DOHH2 (cell line): ENCODE measurements at regions not wholly inside any gene's neighbourhood (a gene's known extent, or its start where the extent isn't known, plus 50 kb on each side); places are given as distances from the start of the nearest gene placed in this dataset.

Source experiments
- H3F3A ChIP-seq: fragments of 200-600 bp; sonication (generic), shearing (Covaris generic); 2 replicates; pipeline ENCODE4 v1.6.0; 2016; ENCODE audit warnings: antibody characterized with exemption, mild to moderate bottlenecking; ENCODE audit not compliant: control insufficient read depth, insufficient read depth
- H3K27ac ChIP-seq: fragments of 200-600 bp; sonication (generic); 2 replicates; pipeline ENCODE4 v1.5.1; 2014; ENCODE audit warnings: low read depth, mild to moderate bottlenecking, low read length, moderate library complexity
- H3K27me3 ChIP-seq: fragments of 200-600 bp; sonication (generic); 2 replicates; pipeline ENCODE4 v1.6.1; 2014; ENCODE audit warnings: mild to moderate bottlenecking, low read length, mixed read lengths; ENCODE audit not compliant: control insufficient read depth
- H3K36me3 ChIP-seq: fragments of 200-600 bp; sonication (generic); 2 replicates; pipeline ENCODE4 v1.6.1; 2014; ENCODE audit warnings: mild to moderate bottlenecking, low read length, moderate library complexity, mixed read lengths; ENCODE audit not compliant: control insufficient read depth
- H3K4me1 ChIP-seq: fragments of 200-600 bp; sonication (generic); 2 replicates; pipeline ENCODE4 v1.6.1; 2014; ENCODE audit warnings: mild to moderate bottlenecking, low read length, mixed read lengths; ENCODE audit not compliant: control insufficient read depth
- H3K4me2 ChIP-seq: fragments of 200-600 bp; sonication (generic); 2 replicates; pipeline ENCODE4 v1.6.0; 2014; ENCODE audit warnings: mild to moderate bottlenecking, low read length, moderate library complexity
- H3K4me3 ChIP-seq: fragments of 200-600 bp; sonication (generic); 2 replicates; pipeline ENCODE4 v1.5.1; 2014; ENCODE audit warnings: mild to moderate bottlenecking, low read length, mixed read lengths
- H3K79me2 ChIP-seq: fragments of 200-600 bp; sonication (generic); 2 replicates; pipeline ENCODE4 v1.6.1; 2014; ENCODE audit warnings: mild to moderate bottlenecking, low read length, mixed read lengths; ENCODE audit not compliant: control insufficient read depth
- H3K9me2 ChIP-seq: fragments of 200-600 bp; sonication (generic); replicated peaks from 2 replicates; pipeline ENCODE4 v1.6.1; 2014; ENCODE audit warnings: mild to moderate bottlenecking, low read length, mixed read lengths; ENCODE audit not compliant: control insufficient read depth
- H3K9me3 ChIP-seq: fragments of 200-600 bp; sonication (generic); 2 replicates; pipeline ENCODE4 v1.6.1; 2014; ENCODE audit warnings: antibody characterized with exemption, low read length, mixed read lengths; ENCODE audit not compliant: control insufficient read depth, insufficient read depth
- H4K20me1 ChIP-seq: fragments of 200-600 bp; sonication (generic); 2 replicates; pipeline ENCODE4 v1.6.0; 2014; ENCODE audit warnings: low read depth, mild to moderate bottlenecking, antibody characterized with exemption, low read length, moderate library complexity; ENCODE audit not compliant: control insufficient read depth, insufficient read depth
- EZH2phosphoT487 ChIP-seq: fragments of 200-600 bp; sonication (generic); IDR thresholded peaks from 2 replicates; pipeline ENCODE4 v1.6.1; 2017; ENCODE audit warnings: borderline replicate concordance, mild to moderate bottlenecking, antibody characterized with exemption, low read length, moderate library complexity, mixed read lengths
- TF ChIP-seq, protein P1 (sequence below): fragments of 200-600 bp; sonication (generic); IDR thresholded peaks from one replicate; pipeline ENCODE4 v1.5.1; 2014; ENCODE audit warnings: antibody characterized with exemption, mild to moderate bottlenecking, low read depth, low read length; ENCODE audit not compliant: poor library complexity, severe bottlenecking

DNA sequence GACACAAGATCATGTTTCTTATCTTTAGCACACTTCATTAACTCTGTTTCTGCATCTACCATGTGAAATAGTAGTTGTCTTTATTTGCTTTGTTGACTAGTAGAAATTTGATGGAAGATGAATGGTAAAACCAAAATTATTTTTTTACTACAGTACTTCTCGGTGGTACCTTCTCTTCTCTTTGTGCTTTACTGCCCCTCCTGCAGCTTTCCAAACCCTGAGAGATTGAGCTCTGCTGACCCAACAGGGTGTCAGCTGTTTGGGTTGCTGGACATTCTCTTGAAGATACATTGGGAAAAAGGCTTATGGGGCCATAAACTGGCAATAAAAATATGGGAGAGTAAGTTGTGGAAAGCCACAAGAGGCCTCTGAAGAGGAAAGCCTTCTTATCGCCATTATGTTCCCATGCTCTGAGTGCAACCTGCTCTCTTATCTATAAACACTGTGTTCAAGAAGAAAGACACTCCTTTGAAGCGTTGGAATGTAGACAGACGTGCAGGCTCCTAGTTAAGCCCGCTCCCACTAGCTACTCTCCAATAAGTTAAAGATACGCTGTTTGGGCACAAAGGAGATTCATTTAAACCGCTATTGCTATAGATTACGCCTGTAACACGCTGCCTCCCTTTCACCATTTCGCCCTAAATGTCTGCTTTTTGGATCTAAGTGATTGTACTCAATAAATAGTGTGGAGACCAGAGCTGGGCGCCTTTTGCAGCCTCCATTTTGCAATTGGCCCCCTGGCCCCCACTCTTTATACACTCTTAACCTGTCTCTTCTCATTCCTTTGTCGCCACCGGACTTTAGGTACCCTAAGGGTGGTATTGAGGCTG, 60.1 kb upstream of the PRSS16 start:
- Histone ChIP-seq H3K9me3 (no peaks in the 10 kb centered on the region), H3K4me1 (peaks cover 8% of the 10 kb centered on the region), H3F3A (no peaks in the 10 kb centered on the region), H3K4me2 (peak overlapping the region; percentile 82), H3K36me3 (no peaks in the 10 kb centered on the region), H3K9me2 (no peaks in the 10 kb centered on the region), H3K27ac (no peak overlapping the region), H3K27me3 (0 out of 2 replicates have a peak, but pooled peaks cover 3% of the 10 kb centered on the region), H3K4me3 (peak overlapping the region; percentile 81), H4K20me1 (no peaks in the 10 kb centered on the region), H3K79me2 (no peaks in the 10 kb centered on the region)
- TF ChIP-seq, protein P1, sequence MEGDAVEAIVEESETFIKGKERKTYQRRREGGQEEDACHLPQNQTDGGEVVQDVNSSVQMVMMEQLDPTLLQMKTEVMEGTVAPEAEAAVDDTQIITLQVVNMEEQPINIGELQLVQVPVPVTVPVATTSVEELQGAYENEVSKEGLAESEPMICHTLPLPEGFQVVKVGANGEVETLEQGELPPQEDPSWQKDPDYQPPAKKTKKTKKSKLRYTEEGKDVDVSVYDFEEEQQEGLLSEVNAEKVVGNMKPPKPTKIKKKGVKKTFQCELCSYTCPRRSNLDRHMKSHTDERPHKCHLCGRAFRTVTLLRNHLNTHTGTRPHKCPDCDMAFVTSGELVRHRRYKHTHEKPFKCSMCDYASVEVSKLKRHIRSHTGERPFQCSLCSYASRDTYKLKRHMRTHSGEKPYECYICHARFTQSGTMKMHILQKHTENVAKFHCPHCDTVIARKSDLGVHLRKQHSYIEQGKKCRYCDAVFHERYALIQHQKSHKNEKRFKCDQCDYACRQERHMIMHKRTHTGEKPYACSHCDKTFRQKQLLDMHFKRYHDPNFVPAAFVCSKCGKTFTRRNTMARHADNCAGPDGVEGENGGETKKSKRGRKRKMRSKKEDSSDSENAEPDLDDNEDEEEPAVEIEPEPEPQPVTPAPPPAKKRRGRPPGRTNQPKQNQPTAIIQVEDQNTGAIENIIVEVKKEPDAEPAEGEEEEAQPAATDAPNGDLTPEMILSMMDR, result no peak
- TF ChIP-seq EZH2phosphoT487, result no peak

DNA sequence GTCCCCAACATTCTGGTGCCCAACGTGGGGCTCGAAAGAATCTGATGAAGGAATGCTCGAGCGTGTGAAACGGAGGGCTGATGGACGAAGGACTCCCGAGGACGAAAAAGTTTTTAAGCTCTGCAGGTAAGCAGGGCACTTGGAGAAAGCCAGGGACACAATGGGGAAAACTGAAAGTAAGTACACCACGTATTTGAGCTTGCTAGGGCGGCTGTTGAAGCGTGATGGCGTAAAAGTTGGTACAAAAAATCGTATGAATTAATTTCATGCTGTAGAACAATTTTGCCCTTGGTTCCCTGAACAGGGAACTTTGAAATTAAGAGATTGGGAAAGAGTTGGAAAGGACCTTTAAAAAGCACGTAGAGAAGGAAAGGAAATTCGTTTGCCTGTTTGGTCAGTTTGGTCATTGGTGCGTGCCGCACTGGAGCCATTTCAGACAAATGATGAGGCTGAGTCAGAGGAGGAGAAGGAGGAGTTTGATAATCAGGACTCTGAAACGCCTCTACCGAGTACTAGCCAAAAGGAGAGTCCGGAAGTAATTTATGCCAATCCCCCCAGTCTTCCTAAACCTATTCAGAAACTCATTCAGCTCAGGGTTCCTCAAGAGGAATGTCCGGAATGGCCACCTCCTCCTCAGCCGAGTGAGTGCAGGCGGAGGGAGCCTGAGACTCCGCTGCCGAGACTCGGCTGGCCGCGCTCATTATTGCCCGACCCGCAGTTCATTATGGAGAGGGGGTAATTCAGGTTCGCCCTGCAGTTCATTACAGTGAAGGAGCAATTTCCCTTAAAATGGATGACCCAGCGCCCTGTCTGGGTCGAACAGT, 59.2 kb upstream of the PRSS16 start:
- H3K4me3 ChIP-seq, result peak overlapping the region; percentile 81
- H3K36me3 ChIP-seq, result no peaks in the 10 kb centered on the region
- H3K9me2 ChIP-seq, result no peaks in the 10 kb centered on the region
- H4K20me1 ChIP-seq, result no peaks in the 10 kb centered on the region
- TF ChIP-seq, protein P1, result no peak
- TF ChIP-seq EZH2phosphoT487, result no peak
- no peaks in the 10 kb centered on the region for H3F3A ChIP-seq
- 0 out of 2 replicates have a peak, but pooled peaks cover 3% of the 10 kb centered on the region for H3K27me3 ChIP-seq
- H3K79me2 ChIP-seq, result no peaks in the 10 kb centered on the region
- peak overlapping the region; percentile 82 for H3K4me2 ChIP-seq
- no peaks in the 10 kb centered on the region for H3K9me3 ChIP-seq
- no peak overlapping the region for H3K27ac ChIP-seq
- peaks cover 8% of the 10 kb centered on the region for H3K4me1 ChIP-seq

DNA sequence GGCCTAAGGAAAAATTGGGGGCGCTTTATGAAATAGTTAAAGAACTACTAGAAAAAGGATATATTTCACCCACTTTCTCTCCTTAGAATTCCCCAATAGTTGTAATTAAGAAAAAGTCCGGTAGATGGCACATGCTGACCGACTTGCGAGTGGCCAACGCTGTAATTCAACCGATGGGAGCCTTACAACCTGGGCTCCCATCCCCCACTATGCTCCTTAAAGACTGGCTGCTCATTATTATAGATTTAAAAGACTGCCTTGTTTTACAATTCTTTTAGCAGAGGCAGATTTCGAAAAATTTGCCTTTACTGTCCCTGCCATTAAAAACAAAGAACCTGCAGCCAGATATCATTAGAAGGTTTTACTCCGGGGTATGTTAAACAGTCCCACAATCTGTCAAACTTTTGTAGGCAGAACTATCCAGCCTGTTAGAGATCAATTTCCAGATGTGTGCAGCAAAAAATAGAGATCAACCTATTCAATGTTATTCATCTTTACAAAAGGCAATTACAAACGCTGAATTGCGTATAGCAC, 58.5 kb upstream of the PRSS16 start:
- peaks cover 8% of the 10 kb centered on the region for H3K4me1 ChIP-seq
- peak overlapping the region; percentile 81 for H3K4me3 ChIP-seq
- H3K9me2 ChIP-seq, result no peaks in the 10 kb centered on the region
- no peaks in the 10 kb centered on the region for H3K9me3 ChIP-seq
- no peaks in the 10 kb centered on the region for H3K79me2 ChIP-seq
- TF ChIP-seq, protein P1, result peak; percentile 68
- no peak for TF ChIP-seq EZH2phosphoT487
- no peaks in the 10 kb centered on the region for H4K20me1 ChIP-seq
- H3K27me3 ChIP-seq, result 0 out of 2 replicates have a peak, but pooled peaks cover 3% of the 10 kb centered on the region
- H3F3A ChIP-seq, result no peaks in the 10 kb centered on the region
- no peaks in the 10 kb centered on the region for H3K36me3 ChIP-seq
- H3K4me2 ChIP-seq, result peak overlapping the region; percentile 82
- H3K27ac ChIP-seq, result no peak overlapping the region
